ENCODE measurements at regions not wholly inside any gene's neighbourhood (a gene's known extent, or its start where the extent isn't known, plus 50 kb on each side); places are given as distances from the start of the nearest gene placed in this dataset.

- peak; percentile 86 for DNase-seq (ENCODE audit: insufficient read length, low spot score, missing footprints)
- no peaks in the 10 kb centered on the region for H3K9me3 ChIP-seq (ENCODE audit: low read depth, low read length)
- H3K4me3 ChIP-seq (ENCODE audit: insufficient read depth, low read length), result peak overlapping the region; percentile 79
- H3K79me2 ChIP-seq (ENCODE audit: insufficient read depth, low read length), result peaks cover 9% of the 10 kb centered on the region
- H3K36me3 ChIP-seq (ENCODE audit: insufficient read depth, low read length), result no peaks in the 10 kb centered on the region
- no peak for TF ChIP-seq CTCF (IDR thresholded peaks at IDR 0.05; ENCODE audit: extremely low read depth, low read depth, low read length)
- H3K27ac ChIP-seq (ENCODE audit: low read depth, low read length), result peak overlapping the region; percentile 79
- no peaks in the 10 kb centered on the region for H3K27me3 ChIP-seq (ENCODE audit: insufficient read depth, low read length)
- H2AFZ ChIP-seq (ENCODE audit: low read length), result peak overlapping the region; percentile 92
- H4K20me1 ChIP-seq (ENCODE audit: insufficient read depth, low read length), result no peaks in the 10 kb centered on the region
- peak overlapping the region; percentile 89 for H3K4me2 ChIP-seq (ENCODE audit: insufficient read depth, low read length)
- H3K4me1 ChIP-seq (ENCODE audit: insufficient read depth, low read length), result peaks cover 19% of the 10 kb centered on the region
Observed at GRCh38 chr14:89616852-89617341, 199.9 kb upstream of the FOXN3 start.

- peaks cover 9% of the 10 kb centered on the region for H3K79me2 ChIP-seq (ENCODE audit: insufficient read depth, low read length)
- H3K9me3 ChIP-seq (ENCODE audit: low read depth, low read length), result no peaks in the 10 kb centered on the region
- H3K4me3 ChIP-seq (ENCODE audit: insufficient read depth, low read length), result no peak overlapping the region
- H4K20me1 ChIP-seq (ENCODE audit: insufficient read depth, low read length), result no peaks in the 10 kb centered on the region
- no peaks in the 10 kb centered on the region for H3K36me3 ChIP-seq (ENCODE audit: insufficient read depth, low read length)
- no peak overlapping the region for H2AFZ ChIP-seq (ENCODE audit: low read length)
- TF ChIP-seq CTCF (IDR thresholded peaks at IDR 0.05; ENCODE audit: extremely low read depth, low read depth, low read length), result no peak
- H3K4me1 ChIP-seq (ENCODE audit: insufficient read depth, low read length), result peaks cover 19% of the 10 kb centered on the region
- H3K27ac ChIP-seq (ENCODE audit: low read depth, low read length), result no peak overlapping the region
- H3K27me3 ChIP-seq (ENCODE audit: insufficient read depth, low read length), result no peaks in the 10 kb centered on the region
- peak overlapping the region; percentile 89 for H3K4me2 ChIP-seq (ENCODE audit: insufficient read depth, low read length)
- no peak for DNase-seq (ENCODE audit: insufficient read length, low spot score, missing footprints)
Observed at GRCh38 chr14:89616425-89616824, 199.4 kb upstream of the FOXN3 start.

- no peaks in the 10 kb centered on the region for H3K27me3 ChIP-seq (ENCODE audit: insufficient read depth, low read length)
- peaks cover 19% of the 10 kb centered on the region for H3K4me1 ChIP-seq (ENCODE audit: insufficient read depth, low read length)
- no peak for TF ChIP-seq CTCF (IDR thresholded peaks at IDR 0.05; ENCODE audit: extremely low read depth, low read depth, low read length)
- no peaks in the 10 kb centered on the region for H3K9me3 ChIP-seq (ENCODE audit: low read depth, low read length)
- H3K79me2 ChIP-seq (ENCODE audit: insufficient read depth, low read length), result peaks cover 9% of the 10 kb centered on the region
- no peak overlapping the region for H3K4me2 ChIP-seq (ENCODE audit: insufficient read depth, low read length)
- H2AFZ ChIP-seq (ENCODE audit: low read length), result no peak overlapping the region
- no peak overlapping the region for H3K27ac ChIP-seq (ENCODE audit: low read depth, low read length)
- H4K20me1 ChIP-seq (ENCODE audit: insufficient read depth, low read length), result no peaks in the 10 kb centered on the region
- H3K36me3 ChIP-seq (ENCODE audit: insufficient read depth, low read length), result no peaks in the 10 kb centered on the region
- no peak for DNase-seq (ENCODE audit: insufficient read length, low spot score, missing footprints)
- no peak overlapping the region for H3K4me3 ChIP-seq (ENCODE audit: insufficient read depth, low read length)
Observed at GRCh38 chr14:89615421-89615820, 198.4 kb upstream of the FOXN3 start.

DNA sequence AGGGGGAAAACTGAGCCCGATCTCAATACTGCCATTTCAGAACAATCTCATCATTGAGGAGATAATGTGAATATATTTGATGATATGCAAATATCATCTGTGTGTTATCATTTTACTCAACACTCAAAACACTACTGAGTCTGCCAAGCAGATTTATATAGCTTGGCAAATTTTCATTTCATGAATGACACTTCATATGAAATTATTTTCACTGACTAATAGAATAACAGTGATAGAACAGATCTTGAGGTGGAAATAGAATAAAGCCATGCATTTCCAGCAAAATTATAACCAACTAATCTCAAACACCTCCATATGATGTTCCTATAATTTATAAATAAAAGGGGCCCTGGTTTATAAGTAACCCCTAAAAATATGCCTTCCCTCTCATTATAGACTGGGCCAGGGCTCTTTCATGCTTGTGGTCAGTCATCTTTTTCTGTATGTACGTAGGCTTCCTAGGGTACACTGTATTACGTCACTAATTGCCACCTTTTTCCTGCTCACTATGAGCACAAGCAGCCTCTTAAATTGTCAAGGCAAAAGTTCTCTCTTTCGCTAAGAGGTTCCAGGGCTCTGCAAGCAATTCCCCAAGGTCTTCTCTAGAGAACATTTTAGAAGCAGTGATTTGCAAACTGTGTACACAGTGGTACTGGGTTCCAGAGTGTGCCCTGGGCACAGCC lies 197.1 kb upstream of the FOXN3 start:
- H3K36me3 ChIP-seq (ENCODE audit: insufficient read depth, low read length), result no peaks in the 10 kb centered on the region
- peaks cover 13% of the 10 kb centered on the region for H3K4me1 ChIP-seq (ENCODE audit: insufficient read depth, low read length)
- no peaks in the 10 kb centered on the region for H3K27me3 ChIP-seq (ENCODE audit: insufficient read depth, low read length)
- H4K20me1 ChIP-seq (ENCODE audit: insufficient read depth, low read length), result no peaks in the 10 kb centered on the region
- H3K4me3 ChIP-seq (ENCODE audit: insufficient read depth, low read length), result no peak overlapping the region
- no peak overlapping the region for H3K27ac ChIP-seq (ENCODE audit: low read depth, low read length)
- TF ChIP-seq CTCF (IDR thresholded peaks at IDR 0.05; ENCODE audit: extremely low read depth, low read depth, low read length), result no peak
- no peak overlapping the region for H2AFZ ChIP-seq (ENCODE audit: low read length)
- peaks cover 9% of the 10 kb centered on the region for H3K79me2 ChIP-seq (ENCODE audit: insufficient read depth, low read length)
- H3K4me2 ChIP-seq (ENCODE audit: insufficient read depth, low read length), result no peak overlapping the region
- DNase-seq (ENCODE audit: insufficient read length, low spot score, missing footprints), result no peak
- H3K9me3 ChIP-seq (ENCODE audit: low read depth, low read length), result no peaks in the 10 kb centered on the region

Measured in osteoblast (primary cell).